ENCODE measurements at regions not wholly inside any gene's neighbourhood (a gene's known extent, or its start where the extent isn't known, plus 50 kb on each side); places are given as distances from the start of the nearest gene placed in this dataset.
"Not testable (repeated sequence)": the region's sequence is repeated elsewhere in the genome, so short reads cannot be mapped to it uniquely, and the experiment has no call there.

- not testable (repeated sequence) for H3K27me3 ChIP-seq (ENCODE audit: control insufficient read depth in 1 of 2, insufficient read depth in 2 of 2, low read length in 2 of 2); H3K27ac ChIP-seq (ENCODE audit: low read depth, low read length); H3K4me3 ChIP-seq (ENCODE audit: low read depth in 1 of 2, low read length in 2 of 2); H3K9ac ChIP-seq (ENCODE audit: low read depth in 1 of 2, low read length in 2 of 2); H3K9me3 ChIP-seq (ENCODE audit: control insufficient read depth in 1 of 2, low read length in 2 of 2); H3K36me3 ChIP-seq (ENCODE audit: control insufficient read depth in 1 of 2, insufficient read depth in 2 of 2, low read length in 2 of 2); H3K4me1 ChIP-seq (ENCODE audit: control insufficient read depth in 1 of 2, insufficient read depth in 2 of 2, low read length in 2 of 2)
These were observed 1669.2 kb downstream of the RPIA start for GRCh38 chr2:90360731-90361035.

Measured in duodenal mucosa (tissue), 2 donors.